Peyer's patch (tissue), 4 donors: ENCODE measurements at regions not wholly inside any gene's neighbourhood (a gene's known extent, or its start where the extent isn't known, plus 50 kb on each side); places are given as distances from the start of the nearest gene placed in this dataset.

Experiments used
- DNase-seq, 3 donors: peaks; one replicate each; pipeline ENCODE4 v3.0.0-alpha.2; 2017 to 2019
- H3K27ac ChIP-seq, 4 donors: fragments of 200-600 bp; sonication (generic); one replicate each; pipeline ENCODE4 v1.5.1; 2016 to 2019
- H3K27me3 ChIP-seq, 2 donors: fragments of 200-600 bp; sonication (generic); one replicate each; pipeline ENCODE4 v1.5.1; 2019
- H3K36me3 ChIP-seq, 3 donors: fragments of 200-600 bp; sonication (generic); one replicate each; pipeline ENCODE4 v1.5.1; 2016 to 2019
- H3K4me1 ChIP-seq, 4 donors: fragments of 200-600 bp; sonication (generic); one replicate each; pipeline ENCODE4 v1.5.1; 2016 to 2019
- H3K4me3 ChIP-seq, 4 donors: fragments of 200-600 bp; sonication (generic); 1 replicate in 3 of 4; 2 replicates in 1 of 4; pipeline ENCODE4 v1.5.1; 2016 to 2019; ENCODE audit warnings: mild to moderate bottlenecking in 1 of 4
- H3K9me3 ChIP-seq, 4 donors: fragments of 200-600 bp; sonication (generic); one replicate each; pipeline ENCODE4 v1.5.1; 2016 to 2019; ENCODE audit warnings: mild to moderate bottlenecking in 1 of 4
- POLR2A ChIP-seq, 2 donors: fragments of 450-650 bp; IDR thresholded peaks; one replicate each; pipeline ENCODE4 v1.5.1; 2017; ENCODE audit warnings: antibody characterized with exemption in 2 of 2, mild to moderate bottlenecking in 2 of 2, moderate library complexity in 2 of 2
- TF ChIP-seq, protein P1 (sequence below), 6 experiments: fragments of 450-650 bp in 4 of 6; fragments of 200-600 bp in 2 of 6; sonication (generic) in 1 of 6; IDR thresholded peaks; one replicate each; pipeline ENCODE4 v1.5.1; 2017 to 2019; ENCODE audit warnings: antibody characterized with exemption in 6 of 6, mild to moderate bottlenecking in 3 of 6, moderate library complexity in 1 of 6

- Histone ChIP-seq H3K4me1 (no peaks in the 10 kb centered on the region), H3K27ac (no peak overlapping the region), H3K36me3 (no peaks in the 10 kb centered on the region), H3K9me3 (no peaks in the 10 kb centered on the region), H3K4me3 (no peak overlapping the region), H3K27me3 (no peaks in the 10 kb centered on the region)
- no peak for DNase-seq
- TF ChIP-seq POLR2A (IDR thresholded peaks at IDR 0.05), result no peak
- TF ChIP-seq, protein P1, sequence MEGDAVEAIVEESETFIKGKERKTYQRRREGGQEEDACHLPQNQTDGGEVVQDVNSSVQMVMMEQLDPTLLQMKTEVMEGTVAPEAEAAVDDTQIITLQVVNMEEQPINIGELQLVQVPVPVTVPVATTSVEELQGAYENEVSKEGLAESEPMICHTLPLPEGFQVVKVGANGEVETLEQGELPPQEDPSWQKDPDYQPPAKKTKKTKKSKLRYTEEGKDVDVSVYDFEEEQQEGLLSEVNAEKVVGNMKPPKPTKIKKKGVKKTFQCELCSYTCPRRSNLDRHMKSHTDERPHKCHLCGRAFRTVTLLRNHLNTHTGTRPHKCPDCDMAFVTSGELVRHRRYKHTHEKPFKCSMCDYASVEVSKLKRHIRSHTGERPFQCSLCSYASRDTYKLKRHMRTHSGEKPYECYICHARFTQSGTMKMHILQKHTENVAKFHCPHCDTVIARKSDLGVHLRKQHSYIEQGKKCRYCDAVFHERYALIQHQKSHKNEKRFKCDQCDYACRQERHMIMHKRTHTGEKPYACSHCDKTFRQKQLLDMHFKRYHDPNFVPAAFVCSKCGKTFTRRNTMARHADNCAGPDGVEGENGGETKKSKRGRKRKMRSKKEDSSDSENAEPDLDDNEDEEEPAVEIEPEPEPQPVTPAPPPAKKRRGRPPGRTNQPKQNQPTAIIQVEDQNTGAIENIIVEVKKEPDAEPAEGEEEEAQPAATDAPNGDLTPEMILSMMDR (IDR thresholded peaks at IDR 0.05), result no peak
Measured at GRCh38 chr9:17986595-17986994, 407.7 kb downstream of the SH3GL2 start.

GRCh38 chr9:17987189-17987588 lies 408.3 kb downstream of the SH3GL2 start:
- H3K36me3 ChIP-seq, result no peaks in the 10 kb centered on the region
- H3K9me3 ChIP-seq, result no peaks in the 10 kb centered on the region
- TF ChIP-seq POLR2A (IDR thresholded peaks at IDR 0.05), result no peak
- TF ChIP-seq, protein P1 (IDR thresholded peaks at IDR 0.05), result no peak
- H3K27ac ChIP-seq, result no peak overlapping the region
- no peak for DNase-seq
- H3K4me3 ChIP-seq, result no peak overlapping the region
- no peaks in the 10 kb centered on the region for H3K4me1 ChIP-seq
- no peaks in the 10 kb centered on the region for H3K27me3 ChIP-seq

DNA sequence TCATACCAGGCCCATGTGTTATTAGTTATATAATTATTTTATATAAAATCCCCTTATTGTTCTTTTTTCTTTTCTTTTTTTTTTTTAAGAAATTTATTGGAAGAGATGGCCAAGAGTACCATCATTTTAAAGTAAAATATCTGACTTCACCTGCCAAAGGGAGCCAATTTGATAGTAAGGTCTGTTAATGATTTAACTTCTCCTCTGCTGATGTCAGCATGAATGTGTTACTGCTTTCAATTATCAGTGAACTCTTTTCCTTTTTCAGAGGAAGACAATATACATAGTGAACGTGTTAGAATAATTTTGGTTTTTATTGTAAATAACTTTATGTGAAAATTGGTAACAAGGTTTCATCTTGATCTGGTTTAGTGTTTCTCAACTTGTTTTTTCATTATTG lies 409.6 kb downstream of the SH3GL2 start:
- DNase-seq, result no peak
- Histone ChIP-seq H3K27ac (no peak overlapping the region), H3K27me3 (no peaks in the 10 kb centered on the region), H3K4me1 (peaks cover 0 to 3% (median 0%) of the 10 kb centered on the region in 4 donors), H3K4me3 (no peak overlapping the region), H3K9me3 (no peaks in the 10 kb centered on the region), H3K36me3 (no peaks in the 10 kb centered on the region)
- no peak for TF ChIP-seq POLR2A (IDR thresholded peaks at IDR 0.05)
- TF ChIP-seq, protein P1 (IDR thresholded peaks at IDR 0.05), result no peak

- no peak overlapping the region for H3K4me3 ChIP-seq
- H3K27me3 ChIP-seq, result no peaks in the 10 kb centered on the region
- TF ChIP-seq, protein P1 (IDR thresholded peaks at IDR 0.05), result no peak
- TF ChIP-seq POLR2A (IDR thresholded peaks at IDR 0.05), result no peak
- DNase-seq, result no peak
- no peaks in the 10 kb centered on the region for H3K9me3 ChIP-seq
- peaks cover 0 to 13% (median 0%) of the 10 kb centered on the region in 4 donors for H3K4me1 ChIP-seq
- no peak overlapping the region for H3K27ac ChIP-seq
- H3K36me3 ChIP-seq, result no peaks in the 10 kb centered on the region
Measured at GRCh38 chr9:17990602-17991001, 411.7 kb downstream of the SH3GL2 start.

DNA sequence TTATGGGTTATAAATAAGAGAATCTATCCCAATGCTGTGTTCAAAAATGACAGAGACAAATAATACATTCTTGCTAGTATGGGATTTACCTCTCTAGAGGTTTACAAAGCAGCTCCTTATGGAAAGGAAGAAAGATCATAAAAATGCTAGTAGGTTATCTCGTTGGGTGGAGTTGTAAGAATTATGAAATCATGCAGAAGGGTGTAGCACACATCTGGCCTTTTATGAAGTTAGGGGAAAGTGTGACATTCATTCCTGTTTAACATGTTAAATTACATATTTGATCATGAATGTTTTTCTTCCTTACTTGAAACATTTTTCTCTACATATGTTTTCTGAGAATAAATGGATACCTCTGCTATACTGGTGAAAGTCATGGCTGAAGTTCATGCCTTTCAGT lies 414.2 kb downstream of the SH3GL2 start:
- TF ChIP-seq, protein P1 (IDR thresholded peaks at IDR 0.05), result no peak
- no peak for TF ChIP-seq POLR2A (IDR thresholded peaks at IDR 0.05)

More for the DNA sequence above, 414.2 kb downstream of the SH3GL2 start:
- H3K27ac ChIP-seq, result no peak overlapping the region
- no peak for DNase-seq
- H3K4me1 ChIP-seq, result peaks cover 0 to 13% (median 0%) of the 10 kb centered on the region in 4 donors
- H3K27me3 ChIP-seq, result no peaks in the 10 kb centered on the region
- H3K4me3 ChIP-seq, result no peak overlapping the region
- no peaks in the 10 kb centered on the region for H3K36me3 ChIP-seq
- H3K9me3 ChIP-seq, result no peaks in the 10 kb centered on the region
